ENCODE measurements at regions not wholly inside any gene's neighbourhood (a gene's known extent, or its start where the extent isn't known, plus 50 kb on each side); places are given as distances from the start of the nearest gene placed in this dataset.

DNA sequence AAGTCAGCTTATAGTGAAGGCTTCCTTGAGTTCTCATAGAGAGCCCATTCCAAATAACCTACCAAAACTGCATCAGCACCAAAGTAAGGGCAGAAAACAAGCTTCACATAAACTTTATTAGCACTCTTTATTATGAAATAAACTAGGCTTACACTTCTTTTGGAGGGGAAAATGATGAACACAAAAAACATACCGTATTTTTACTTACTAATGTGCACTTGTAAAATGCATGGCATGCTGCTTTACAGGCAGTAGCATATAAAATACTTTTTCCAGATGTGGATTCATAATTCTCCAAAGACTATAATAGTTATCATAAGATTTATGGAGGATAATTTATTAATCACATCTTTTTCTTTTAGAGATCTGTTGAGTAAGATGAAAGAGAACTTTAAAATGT, 133.9 kb downstream of the OSR1 start:
- TF ChIP-seq, protein P1, sequence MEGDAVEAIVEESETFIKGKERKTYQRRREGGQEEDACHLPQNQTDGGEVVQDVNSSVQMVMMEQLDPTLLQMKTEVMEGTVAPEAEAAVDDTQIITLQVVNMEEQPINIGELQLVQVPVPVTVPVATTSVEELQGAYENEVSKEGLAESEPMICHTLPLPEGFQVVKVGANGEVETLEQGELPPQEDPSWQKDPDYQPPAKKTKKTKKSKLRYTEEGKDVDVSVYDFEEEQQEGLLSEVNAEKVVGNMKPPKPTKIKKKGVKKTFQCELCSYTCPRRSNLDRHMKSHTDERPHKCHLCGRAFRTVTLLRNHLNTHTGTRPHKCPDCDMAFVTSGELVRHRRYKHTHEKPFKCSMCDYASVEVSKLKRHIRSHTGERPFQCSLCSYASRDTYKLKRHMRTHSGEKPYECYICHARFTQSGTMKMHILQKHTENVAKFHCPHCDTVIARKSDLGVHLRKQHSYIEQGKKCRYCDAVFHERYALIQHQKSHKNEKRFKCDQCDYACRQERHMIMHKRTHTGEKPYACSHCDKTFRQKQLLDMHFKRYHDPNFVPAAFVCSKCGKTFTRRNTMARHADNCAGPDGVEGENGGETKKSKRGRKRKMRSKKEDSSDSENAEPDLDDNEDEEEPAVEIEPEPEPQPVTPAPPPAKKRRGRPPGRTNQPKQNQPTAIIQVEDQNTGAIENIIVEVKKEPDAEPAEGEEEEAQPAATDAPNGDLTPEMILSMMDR (IDR thresholded peaks at IDR 0.05; ENCODE audit: poor library complexity, severe bottlenecking), result no peak
- TF ChIP-seq EZH2 (IDR thresholded peaks at IDR 0.05; ENCODE audit: borderline replicate concordance, insufficient read depth, low read length, poor library complexity, severe bottlenecking) (no peak), EP300 (conservative IDR thresholded peaks at IDR 0.05; ENCODE audit: poor library complexity, severe bottlenecking) (no peak), MXI1 (conservative IDR thresholded peaks at IDR 0.05; ENCODE audit: poor library complexity, severe bottlenecking) (no peak), POLR2AphosphoS5 (IDR thresholded peaks at IDR 0.05) (no peak), RAD21 (conservative IDR thresholded peaks at IDR 0.05) (no peak), TAF1 (IDR thresholded peaks at IDR 0.05; ENCODE audit: low read depth) (no peak), SMC3 (conservative IDR thresholded peaks at IDR 0.05; ENCODE audit: poor library complexity) (no peak)
- TF ChIP-seq, protein P2, sequence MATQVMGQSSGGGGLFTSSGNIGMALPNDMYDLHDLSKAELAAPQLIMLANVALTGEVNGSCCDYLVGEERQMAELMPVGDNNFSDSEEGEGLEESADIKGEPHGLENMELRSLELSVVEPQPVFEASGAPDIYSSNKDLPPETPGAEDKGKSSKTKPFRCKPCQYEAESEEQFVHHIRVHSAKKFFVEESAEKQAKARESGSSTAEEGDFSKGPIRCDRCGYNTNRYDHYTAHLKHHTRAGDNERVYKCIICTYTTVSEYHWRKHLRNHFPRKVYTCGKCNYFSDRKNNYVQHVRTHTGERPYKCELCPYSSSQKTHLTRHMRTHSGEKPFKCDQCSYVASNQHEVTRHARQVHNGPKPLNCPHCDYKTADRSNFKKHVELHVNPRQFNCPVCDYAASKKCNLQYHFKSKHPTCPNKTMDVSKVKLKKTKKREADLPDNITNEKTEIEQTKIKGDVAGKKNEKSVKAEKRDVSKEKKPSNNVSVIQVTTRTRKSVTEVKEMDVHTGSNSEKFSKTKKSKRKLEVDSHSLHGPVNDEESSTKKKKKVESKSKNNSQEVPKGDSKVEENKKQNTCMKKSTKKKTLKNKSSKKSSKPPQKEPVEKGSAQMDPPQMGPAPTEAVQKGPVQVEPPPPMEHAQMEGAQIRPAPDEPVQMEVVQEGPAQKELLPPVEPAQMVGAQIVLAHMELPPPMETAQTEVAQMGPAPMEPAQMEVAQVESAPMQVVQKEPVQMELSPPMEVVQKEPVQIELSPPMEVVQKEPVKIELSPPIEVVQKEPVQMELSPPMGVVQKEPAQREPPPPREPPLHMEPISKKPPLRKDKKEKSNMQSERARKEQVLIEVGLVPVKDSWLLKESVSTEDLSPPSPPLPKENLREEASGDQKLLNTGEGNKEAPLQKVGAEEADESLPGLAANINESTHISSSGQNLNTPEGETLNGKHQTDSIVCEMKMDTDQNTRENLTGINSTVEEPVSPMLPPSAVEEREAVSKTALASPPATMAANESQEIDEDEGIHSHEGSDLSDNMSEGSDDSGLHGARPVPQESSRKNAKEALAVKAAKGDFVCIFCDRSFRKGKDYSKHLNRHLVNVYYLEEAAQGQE (IDR thresholded peaks at IDR 0.05; ENCODE audit: borderline replicate concordance), result no peak

Data from neural cell (in vitro differentiated cells).